Limb (tissue), 2 donors: ENCODE measurements at regions not wholly inside any gene's neighbourhood (a gene's known extent, or its start where the extent isn't known, plus 50 kb on each side); places are given as distances from the start of the nearest gene placed in this dataset.

Source experiments
- DNase-seq, 2 donors: peaks; one replicate each; pipeline ENCODE4 v3.0.0-alpha.2; 2016; ENCODE audit errors: extremely low spot score in 2 of 2

DNA sequence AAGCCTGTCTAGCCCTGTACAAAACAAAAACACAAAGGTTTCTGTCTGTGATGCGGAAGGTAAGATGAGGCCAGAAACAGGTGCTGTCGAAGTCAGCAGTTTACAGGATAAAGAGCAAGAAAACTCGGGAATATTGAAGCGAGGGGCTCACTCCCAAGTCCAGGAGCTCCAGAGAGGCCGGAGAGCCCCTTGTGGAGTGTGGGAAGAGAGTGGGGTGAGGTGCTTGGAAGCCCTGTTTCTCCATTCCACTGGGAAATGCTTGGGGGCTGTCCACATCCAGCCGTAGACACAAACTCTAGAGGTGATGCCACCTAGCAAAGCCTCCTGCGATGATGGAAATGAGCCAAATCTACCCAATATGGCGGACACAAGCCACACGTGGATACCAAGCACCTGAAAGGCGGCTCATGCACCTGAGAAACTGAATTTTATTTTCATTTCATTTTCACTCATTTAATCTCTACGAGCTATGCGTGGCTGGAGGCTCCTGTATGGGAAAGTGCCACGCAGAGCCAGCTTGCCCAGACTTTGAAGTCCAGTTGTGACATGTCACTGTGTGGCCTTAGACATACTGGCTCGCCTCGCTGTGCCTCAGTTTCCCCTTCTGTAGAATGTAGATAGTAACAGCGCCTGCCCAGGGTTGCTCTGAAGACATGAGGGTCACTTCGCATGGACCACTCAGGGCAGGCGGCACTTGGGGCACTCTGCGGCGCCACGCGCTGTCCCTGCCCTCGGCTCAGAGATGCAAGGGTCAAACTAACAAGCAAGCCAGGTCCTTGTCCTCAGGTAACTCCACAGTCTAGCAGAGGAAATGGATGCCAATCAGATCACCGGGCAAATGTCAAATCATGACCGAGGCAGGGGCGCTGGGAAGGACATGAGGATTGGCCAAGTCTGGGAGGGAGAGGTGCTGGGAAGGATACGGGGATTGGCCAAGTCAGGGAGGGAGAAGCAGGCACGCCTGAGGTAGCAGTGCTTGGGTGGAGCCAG, 684.7 kb downstream of the TBC1D22A start:
- no peak for DNase-seq

- DNase-seq = no peak
These were observed 683.9 kb downstream of the TBC1D22A start for GRCh38 chr22:47446331-47446730.

DNA sequence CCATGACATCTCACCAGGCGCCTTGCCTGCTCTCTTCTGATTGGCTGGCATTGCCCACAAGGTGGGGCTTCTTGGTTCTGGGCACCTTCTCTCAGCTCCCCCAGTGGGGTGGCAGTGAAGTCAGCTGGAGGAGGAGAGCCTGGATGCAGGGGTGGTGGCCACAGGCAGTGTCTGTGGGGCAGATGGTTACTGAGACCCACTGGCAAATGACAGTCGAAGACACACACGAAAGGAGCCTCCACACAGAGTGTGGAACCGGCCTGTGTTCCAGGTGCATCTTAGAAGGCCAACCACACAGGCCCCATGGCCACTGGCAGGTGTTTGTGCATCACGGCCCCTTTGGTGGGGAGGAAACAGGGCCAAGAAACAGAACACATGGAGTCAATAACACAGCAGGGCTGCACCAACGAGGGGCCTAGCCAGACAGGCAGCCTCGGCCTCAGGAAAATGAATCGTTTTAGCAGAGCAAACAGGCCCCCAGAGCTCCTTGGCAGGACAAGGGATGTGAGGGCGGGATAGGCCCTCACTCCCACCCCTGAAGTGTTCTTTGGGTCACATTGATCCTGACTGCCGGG, 683.4 kb downstream of the TBC1D22A start:
- no peak for DNase-seq

DNA sequence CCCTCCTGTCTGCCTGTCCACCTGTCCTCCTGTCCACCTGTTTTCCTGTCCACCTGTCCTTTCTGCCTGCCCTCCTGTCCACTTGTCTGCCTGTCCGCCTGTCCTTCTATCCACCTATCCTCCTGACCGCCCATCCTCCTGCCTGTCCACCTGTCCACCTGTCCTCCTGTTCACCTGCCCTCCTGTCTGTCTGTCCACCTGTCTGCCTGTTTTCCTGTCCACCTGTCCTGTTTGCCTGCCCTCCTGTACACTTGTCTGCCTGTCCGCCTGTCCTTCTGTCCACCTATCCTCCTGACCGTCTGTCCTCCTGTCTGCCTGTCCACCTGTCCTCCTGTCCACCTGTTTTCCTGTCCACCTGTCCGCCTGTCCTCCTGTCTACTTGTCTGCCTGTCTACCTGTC, 682.8 kb downstream of the TBC1D22A start:
- DNase-seq = no peak

GRCh38 chr22:47444746-47445065, 682.3 kb downstream of the TBC1D22A start:
- no peak for DNase-seq

- DNase-seq = no peak
These were observed 681.6 kb downstream of the TBC1D22A start for GRCh38 chr22:47443836-47444745.

GRCh38 chr22:47442821-47443220, 680.4 kb downstream of the TBC1D22A start:
- DNase-seq = no peak

GRCh38 chr22:47439643-47440265, 677.3 kb downstream of the TBC1D22A start:
- DNase-seq = no peak

DNA sequence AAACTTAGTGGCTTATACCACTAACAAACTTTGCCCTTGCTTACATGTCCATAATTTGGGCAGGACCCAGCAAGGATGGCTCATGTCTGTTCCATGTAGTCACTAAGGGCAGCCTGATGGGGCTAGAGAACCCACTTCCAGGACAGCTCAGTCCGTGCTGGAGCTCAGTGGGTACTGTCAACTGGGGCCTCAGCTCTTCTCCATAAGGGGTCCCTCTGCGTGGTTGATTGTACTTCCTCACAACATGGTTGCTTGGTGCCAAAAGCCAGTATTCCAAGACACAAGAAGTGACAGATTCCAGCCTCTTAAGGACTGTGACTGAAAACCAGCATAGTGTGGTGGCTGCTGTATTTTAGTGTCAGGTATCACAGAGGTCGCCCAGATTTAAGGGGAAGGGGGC, 675.2 kb downstream of the TBC1D22A start:
- DNase-seq = no peak

DNA sequence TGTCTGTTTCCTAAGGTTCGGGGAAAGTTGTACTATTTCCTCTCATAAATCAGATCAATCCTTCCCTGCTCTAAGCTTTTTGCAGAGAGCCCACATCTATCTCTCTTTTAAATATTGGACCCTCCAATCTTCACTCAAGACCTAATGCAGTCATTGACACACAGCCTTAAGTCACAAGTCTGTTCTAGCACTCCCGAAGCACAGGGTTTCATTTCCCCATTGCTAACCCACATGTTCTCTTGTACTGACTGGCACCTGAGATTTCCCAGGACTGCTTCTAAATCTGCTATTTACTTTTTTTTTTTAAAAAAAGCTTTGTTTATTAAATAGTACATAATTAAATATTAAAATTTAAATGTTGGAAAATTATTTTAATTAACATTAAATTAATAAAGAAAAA, 674.7 kb downstream of the TBC1D22A start:
- DNase-seq = no peak

DNA sequence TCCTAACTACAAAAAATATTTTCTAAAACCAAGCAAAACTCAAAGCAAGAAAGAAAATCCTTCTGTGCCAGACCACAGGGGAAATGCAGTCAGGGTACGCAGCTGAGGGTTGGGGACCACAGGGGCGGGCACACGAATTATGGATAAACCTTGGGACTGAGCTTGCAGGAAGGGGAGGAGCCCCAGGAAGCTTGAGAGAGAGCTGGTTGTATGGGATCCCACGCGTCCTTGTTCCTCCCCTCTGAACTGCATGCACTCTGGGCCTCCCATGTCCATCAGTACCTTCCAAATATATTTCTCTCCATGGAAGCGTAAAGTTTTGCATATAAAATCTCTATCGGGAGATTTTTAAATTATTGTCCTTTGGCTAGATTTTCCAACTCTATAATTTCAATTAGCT, 673.4 kb downstream of the TBC1D22A start:
- no peak for DNase-seq

DNA sequence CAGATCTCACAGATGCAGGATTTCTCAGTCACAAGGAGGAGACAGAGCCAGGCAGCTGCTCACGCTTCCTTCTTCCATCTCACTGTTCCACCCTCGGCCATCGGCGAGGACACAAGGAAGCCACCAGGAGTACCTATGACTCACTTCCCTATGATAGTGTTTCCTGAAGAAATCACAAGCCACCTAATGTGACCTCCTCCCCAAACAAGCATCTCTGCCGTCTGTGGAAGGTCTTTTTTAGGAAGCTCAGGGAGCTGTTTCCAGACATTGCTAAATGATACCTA, 672.7 kb downstream of the TBC1D22A start:
- DNase-seq = no peak

DNA sequence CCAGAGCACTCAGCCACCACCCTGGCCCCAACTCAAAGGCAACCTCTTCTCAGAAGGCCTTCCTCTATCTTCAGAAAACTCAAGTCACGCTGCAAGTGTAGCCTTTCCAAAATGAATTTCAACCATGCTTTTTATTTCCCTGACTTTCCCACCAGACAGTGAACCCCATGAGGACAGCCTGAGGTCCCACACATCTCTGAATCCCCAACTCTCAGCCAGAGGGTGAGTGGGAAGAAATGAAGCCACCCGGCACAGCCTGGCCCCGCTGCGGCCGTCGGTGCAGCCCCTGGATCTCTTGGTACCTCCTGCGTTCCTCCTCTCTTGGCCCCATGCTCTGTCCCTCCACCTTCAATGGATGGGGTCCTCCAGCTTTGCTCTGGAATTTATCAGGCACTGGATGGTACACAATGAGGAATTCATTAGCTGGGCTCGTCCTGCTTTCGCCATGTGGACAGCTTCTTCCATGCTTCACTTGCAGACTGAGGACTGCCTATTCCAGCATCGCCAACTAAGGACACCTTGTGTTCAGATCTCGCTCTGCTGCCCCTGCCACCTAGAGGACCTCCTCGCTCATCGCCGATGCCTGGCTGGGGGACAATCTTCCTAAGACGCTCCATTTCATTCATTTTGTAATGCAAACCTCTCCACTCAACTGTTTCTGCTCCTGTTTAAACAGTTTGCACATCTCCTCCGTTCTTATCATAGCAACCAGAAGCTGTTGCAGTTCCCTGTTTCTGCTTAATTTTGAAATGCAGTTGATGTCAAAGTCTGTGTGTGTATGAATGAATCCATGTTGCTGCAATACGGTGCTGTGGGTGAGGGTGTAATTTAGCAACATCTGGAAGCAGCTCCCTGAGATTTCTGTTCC, 672.1 kb downstream of the TBC1D22A start:
- no peak for DNase-seq

GRCh38 chr22:47433627-47434026, 671.2 kb downstream of the TBC1D22A start:
- DNase-seq = no peak

GRCh38 chr22:47432683-47433082, 670.2 kb downstream of the TBC1D22A start:
- no peak for DNase-seq

DNA sequence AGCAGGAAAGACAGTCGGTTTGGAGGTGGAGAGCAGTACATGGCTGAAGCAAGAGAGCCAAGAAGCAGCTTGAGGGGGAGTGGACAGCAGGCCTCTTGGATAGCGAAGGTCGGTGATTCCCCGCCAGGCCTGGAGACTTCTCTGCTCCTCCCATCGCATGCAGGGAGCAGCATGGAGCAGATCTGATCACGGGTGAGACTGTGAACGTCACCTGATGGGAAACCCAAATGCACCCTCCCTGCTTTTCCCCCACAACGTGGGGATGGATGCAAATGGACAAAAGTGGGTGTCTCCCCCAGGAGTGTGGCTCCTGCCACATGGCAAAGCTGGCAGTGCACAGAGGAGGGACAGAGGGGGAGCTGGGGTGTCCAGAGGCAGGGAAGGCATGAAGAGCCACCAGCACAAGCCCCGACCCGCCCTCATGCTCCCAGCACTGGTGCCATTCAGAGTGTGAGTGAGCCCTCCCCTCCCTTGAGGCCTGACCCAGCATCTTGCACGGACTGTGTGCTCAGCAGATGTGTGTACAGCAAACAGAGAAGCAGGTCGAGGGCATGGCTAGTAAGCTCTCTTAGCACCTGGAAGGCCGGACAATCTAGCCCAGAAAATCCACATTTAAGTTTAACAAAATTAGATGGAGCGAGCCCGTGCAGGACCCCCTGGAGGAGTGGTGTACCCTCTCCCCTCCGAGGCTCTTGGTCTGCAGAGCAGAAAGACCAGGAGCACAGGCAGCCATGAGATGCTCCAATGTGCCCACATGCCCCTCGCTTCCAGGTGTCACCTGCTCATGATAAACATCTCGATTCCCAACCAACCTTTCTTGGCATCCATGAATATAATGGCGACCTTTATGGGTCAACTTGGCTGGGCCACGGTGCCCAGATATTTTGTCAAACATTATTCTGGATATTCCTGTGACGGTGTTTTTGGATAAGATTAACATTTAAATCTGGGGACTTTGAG, 661.7 kb downstream of the TBC1D22A start:
- no peak for DNase-seq

GRCh38 chr22:47423266-47423665, 660.8 kb downstream of the TBC1D22A start:
- no peak for DNase-seq

DNA sequence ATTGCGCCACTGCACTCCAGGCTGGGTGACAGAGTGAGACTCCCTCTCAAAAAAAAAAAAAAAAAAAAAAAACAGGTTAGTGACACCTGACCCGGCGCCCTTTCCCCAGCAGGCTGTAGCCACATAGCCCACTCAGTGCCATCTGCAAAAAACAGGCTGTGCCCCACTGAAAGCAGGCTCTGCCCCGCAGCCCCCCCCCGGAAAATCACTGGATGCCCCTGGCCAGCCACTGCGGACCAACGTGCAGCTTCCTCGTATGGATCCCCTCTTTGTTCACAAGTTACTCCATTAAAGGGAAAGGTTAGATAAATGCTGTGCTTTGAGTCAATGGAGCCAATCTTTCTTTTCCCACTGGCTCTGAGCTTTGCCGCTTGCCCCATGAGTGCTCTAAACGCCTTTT, 660.3 kb downstream of the TBC1D22A start:
- DNase-seq = no peak

GRCh38 chr22:47421846-47422245, 659.4 kb downstream of the TBC1D22A start:
- no peak for DNase-seq

DNA sequence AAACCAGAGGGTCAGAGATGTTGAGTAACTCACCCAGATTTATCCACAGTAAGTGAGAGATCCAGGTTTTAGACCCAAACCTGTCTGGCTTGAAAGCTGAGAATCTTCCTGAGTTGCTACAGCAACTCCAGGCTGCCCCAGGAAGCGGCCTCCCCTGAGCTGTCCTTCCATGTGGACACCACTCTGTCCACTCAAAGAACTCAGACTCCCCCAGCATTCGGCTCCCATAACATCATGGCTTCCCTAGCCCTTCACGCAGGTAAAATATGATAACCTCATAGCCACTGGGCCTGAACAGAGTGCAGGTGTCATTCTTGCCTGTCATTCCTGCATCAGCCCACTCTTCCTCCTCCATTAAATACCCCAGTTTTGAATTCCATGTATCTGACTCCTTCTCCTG, 657.8 kb downstream of the TBC1D22A start:
- DNase-seq = no peak
